Inflammatory macrophage (primary cell): ENCODE measurements at regions not wholly inside any gene's neighbourhood (a gene's known extent, or its start where the extent isn't known, plus 50 kb on each side); places are given as distances from the start of the nearest gene placed in this dataset.
A peak's percentile ranks its signal among the peaks of the same experiment; 100 is the strongest.

Experiments
- DNase-seq, 2 donors: peaks; one replicate each; pipeline ENCODE4 v3.0.0-alpha.2; 2020 to 2022

DNA sequence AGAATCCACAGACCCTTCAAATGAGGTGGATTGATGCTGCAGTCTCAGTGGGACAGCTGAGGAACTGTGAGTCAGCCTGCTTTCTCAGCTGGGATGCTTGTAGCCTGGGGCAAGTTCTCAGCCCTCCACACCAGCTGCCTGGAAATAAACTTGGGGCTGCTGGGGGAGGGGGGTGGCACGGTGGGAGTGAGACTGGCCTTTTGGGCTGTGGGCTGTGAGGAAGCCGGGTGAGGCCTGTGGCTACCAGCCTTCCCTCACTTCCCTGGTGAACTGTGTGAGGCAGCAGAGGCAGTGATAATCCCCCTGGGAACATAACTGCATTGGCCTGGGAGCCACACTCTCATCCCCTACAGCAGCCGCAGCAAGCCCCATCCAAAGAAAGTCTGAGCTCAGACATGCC, 114.5 kb upstream of the GUCY1A1 start:
- DNase-seq, result no peak

- DNase-seq, result no peak
Measured at GRCh38 chr4:155548173-155548572, 118.5 kb upstream of the GUCY1A1 start.

- DNase-seq, result no peak
Measured at GRCh38 chr4:155546451-155546850, 120.2 kb upstream of the GUCY1A1 start.

GRCh38 chr4:155545456-155545855, 121.2 kb upstream of the GUCY1A1 start:
- DNase-seq, result no peak

- no peak for DNase-seq
Measured at GRCh38 chr4:155544547-155544946, 122.1 kb upstream of the GUCY1A1 start.

DNA sequence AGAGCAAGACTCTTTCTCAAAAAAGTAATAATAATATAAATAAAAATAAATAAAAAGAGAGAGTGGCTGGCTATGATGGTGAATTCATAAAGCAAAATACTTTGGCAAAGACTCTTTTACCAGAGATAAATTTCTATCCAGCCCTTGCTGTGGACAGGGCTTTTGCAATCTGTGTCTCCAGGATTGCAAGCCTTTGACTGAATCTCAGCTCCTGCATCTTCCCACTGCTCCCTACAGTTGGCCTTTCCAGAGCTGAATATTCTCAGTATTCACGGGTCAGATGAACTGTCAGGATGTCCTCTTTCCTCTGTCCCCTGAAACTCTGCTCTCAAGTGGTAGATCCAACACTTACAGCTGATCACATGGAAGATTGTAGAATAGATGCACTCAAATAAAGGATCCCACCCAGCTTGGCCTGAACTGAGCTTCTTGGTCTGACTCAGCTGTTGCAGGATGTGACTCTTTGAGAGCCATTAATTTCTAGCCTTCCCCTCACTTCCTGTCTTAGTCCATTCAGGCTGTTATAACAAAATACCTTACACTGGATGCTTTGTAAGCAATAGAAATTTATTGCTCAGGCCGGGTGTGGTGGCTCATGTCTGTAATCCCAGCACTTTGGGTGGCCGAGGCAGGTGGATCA, 123.4 kb upstream of the GUCY1A1 start:
- no peak for DNase-seq

DNA sequence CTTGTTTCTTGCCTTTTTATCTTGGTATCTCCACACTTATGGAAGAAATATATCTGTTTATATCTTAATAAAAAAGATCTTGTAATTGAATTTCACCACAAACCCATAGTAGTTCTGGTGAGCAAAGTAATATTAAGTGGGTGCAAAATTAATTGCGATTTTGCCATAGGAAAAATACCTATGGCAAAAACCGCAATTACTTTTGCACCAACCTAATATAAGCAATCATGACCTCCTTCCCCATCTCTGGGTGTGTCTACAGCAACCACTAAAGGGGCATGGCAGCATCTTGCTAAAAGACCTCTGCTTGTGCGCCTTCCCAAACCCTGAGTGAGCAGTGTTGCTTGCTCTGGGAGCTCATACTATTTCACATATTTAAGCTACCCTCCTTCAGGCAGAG, 124.2 kb upstream of the GUCY1A1 start:
- DNase-seq, result no peak

DNA sequence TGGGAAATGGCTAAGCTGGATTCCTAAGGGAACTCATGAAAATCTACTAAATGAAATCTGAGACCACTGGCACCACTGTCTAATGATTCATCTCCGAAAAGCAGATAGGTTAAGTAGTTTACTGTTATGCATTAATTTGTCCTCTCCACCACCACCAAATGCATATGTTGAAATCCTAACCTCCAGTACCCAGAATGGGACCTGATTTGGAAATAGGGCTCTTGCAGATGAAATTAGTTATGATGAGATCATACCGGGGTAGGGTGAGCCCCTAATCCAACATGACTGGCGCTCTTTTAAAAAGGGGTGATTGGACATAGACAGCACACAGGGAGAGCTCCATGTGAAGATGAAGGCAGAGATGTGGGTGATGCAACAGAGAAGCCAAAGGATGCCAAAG, 124.9 kb upstream of the GUCY1A1 start:
- DNase-seq, result no peak

GRCh38 chr4:155540698-155541097, 126.0 kb upstream of the GUCY1A1 start:
- no peak for DNase-seq

DNA sequence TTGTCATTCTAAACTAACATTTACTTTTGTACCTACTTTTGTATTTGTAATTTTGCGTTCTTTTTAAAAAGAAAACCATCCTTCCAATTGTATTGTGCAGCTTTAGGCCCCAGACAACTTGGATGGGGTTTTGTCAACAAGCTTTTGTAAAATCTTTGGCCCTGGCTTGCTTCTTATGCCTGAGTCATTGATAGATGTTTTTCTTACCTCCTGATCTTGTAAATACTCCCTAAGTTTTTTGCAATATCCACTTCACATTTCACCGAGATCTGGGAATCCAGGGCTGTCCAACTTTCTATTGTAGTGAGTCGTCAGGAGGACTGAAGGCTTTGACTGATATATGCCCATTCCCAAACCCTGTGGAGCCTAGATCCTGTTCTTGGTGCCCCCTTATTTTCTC, 126.9 kb upstream of the GUCY1A1 start:
- DNase-seq, result no peak

DNA sequence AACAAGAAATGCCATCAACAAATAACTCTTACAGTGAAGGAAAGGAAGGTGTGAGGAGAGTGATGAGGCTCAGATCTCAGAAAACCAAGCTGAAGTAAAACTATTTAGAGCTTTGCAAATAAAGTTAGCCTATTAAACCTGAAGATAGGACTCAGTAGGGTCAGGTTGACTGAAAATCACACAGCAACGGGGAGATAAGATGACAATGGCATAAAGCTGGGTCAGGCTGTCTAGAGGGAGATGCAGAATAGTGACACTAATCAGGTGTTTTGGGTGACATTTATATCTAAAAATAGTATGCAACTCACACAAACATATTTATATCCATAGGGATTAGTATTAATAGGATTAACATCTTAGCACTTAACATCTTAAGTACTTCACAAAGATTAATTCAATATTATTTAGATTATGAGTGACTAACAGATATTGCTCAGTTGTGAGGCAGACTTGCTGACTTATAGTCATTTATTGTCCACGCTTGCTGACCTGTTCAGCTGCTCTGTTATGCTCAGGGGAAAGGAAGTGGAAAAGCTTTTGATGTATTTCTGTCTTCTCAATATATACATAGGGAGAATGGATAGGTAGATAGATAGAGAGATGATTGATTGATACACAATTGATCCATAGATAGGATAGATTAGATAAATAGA, 130.7 kb upstream of the GUCY1A1 start:
- DNase-seq, result no peak

DNA sequence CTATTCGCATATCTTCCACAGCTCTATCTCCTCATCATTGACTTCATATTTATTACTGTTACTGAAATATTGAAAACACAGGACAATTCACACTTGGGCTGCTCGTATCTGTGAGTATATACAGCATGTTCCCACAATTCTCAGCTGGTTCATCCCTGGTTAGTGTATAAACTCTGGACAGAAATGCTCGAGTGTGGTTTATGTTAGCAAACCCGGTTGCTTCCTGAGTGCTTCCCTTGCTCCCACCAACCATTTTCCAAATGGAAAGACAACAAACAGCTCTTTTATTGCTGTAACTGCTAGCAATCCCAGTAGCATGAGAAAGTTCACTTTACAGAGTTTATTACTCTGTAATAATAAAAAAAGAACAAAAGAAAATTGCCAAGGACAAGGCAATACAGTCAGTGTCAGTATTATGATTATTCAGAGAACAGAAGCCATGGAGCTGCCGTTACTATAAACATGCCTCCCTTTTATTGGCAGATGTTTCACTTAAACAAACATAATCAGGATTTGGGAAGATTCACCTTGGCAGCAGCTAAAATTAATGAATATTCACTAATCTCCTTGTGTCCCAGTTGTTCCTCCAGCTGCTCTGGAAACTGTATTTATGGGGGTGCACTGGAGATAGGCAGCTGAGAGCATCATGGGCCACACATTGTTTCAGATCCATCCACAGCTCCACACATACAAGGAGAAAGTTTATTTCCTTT, 134.1 kb upstream of the GUCY1A1 start:
- no peak for DNase-seq

- peak; percentile 55 to 66 for DNase-seq
Measured at GRCh38 chr4:155530857-155531256, 135.8 kb upstream of the GUCY1A1 start.

- DNase-seq, result no peak
Measured at GRCh38 chr4:155530290-155530689, 136.4 kb upstream of the GUCY1A1 start.

DNA sequence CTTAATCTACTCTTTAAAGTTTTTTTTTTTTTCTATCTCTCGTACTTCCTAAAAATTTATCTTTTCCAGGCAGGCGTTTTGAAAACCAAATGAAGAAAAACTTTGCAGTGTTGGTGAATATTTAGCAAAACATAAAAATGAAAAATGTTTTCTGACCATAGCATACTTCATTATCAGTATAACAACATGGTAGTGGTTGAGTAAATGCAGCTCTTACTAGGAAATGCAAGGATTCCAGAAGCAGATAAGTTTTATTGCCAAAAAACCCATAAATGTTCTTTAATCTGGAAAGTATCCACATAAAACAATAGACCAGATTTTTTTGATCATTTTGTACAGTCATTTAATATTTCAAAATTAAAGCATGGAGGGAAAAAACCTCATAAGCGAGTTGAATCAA, 136.9 kb upstream of the GUCY1A1 start:
- DNase-seq, result no peak

DNA sequence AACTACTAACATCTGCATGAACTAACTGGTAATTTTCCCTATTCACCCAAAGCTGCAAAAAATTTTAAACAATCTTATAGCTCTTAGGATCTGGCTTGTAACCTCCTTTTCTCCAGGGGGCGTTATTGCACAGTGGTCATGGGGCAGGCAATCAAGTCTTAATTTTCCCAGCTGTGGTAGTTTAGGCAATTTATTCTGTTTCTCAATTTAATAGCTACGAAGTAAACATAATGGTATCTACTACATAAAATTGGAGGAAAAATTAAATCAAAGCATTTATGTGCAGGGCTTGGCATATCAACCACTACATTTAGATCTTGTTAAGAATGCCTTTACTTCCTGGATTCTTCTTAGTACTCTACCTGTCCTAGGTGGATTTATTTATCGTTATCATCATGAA, 137.4 kb upstream of the GUCY1A1 start:
- peak; percentile 26 to 48 for DNase-seq

DNA sequence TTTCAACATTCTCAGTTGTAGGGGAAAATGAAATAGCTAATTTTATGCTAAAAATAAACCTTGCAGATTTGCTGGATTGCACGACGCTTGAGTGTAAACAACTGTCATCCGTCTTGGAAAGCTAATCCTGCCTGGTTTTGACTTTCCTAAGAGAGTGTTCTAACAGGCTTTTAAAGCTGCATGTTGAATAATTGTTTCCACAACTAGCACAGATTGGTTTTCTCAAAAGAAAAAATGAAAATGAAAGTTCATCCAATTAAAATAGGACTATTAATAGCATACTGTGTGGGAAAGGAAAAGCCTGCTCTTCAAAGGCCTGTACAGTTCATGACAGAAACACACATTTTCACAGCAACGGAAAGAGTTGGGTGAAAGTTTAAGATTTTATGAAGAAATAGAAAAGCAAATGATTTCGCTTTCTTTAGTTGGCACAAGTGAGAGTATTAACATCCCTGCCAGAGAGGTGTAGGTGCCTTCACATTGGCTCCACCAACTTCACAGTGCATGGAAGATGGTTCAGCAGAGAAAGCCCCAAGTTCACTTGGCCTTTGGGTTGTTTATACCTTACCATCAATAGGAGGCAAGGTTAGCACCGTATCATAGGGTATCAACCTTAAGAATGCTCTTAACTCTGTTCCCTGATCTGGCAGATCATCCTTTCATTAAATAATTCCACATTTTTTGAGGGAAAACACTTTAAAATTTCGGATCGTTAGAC, 140.0 kb upstream of the GUCY1A1 start:
- DNase-seq, result no peak

- DNase-seq, result no peak
Measured at GRCh38 chr4:155524926-155525455, 141.7 kb upstream of the GUCY1A1 start.

GRCh38 chr4:155523358-155523757, 143.3 kb upstream of the GUCY1A1 start:
- no peak for DNase-seq

DNA sequence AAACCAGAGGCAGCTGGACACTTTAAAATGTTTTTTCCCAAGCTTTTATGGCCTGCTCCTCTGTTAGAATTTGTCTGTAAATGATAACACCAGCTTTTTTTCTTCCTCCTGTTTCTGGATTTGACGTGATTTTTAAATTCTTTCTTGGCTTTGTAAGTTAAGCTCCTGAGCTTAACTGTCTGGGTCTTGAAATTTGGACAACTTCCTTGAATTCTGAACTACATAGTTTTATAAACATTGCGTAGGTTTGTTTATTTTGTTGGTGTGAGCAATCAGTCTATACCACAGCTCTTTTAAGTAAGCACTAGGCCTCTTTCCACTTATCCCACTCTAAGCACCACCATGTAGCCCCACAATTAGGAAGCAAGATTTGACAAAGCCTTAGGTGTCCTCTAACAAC, 144.4 kb upstream of the GUCY1A1 start:
- no peak for DNase-seq

GRCh38 chr4:155521382-155521781, 144.6 kb upstream of the MAP9 start:
- no peak for DNase-seq

DNA sequence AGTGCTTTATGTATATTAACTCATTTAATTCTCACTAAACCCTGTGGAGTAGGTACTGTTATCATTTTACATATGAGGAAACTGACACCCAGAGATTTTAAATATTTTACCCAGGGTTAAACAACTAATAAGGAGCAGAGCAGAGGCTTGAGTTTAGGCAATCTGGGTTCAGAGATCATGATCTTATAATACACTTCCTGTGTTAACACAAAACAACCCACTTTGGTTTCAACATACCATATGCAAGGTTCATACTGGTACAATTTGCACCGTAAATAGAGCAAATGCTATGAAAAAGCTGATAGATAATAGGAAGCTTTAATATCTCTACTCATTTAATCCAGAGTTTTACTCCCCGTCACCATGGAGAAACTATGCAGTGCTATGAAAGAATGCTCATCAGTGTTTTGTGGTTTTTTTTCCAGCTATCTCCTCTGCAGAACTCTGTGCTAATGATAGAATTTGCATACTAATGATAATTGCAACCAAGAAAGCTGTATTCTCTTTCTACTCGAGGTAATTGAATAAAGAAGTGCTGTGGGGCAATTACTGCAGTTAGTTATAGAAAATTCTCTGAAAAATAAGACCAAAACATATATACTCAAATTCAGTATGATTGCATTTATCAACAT, 138.8 kb upstream of the MAP9 start:
- peak in 1 of 2 donors; percentile 13 for DNase-seq

GRCh38 chr4:155514628-155515027, 137.9 kb upstream of the MAP9 start:
- DNase-seq, result no peak
